ENCODE measurements at regions not wholly inside any gene's neighbourhood (a gene's known extent, or its start where the extent isn't known, plus 50 kb on each side); places are given as distances from the start of the nearest gene placed in this dataset.
A peak's percentile ranks its signal among the peaks of the same experiment; 100 is the strongest.

- DNase-seq (ENCODE audit: extremely low spot score) = no peak
- no peak for TF ChIP-seq BHLHE40 (IDR thresholded peaks at IDR 0.05; ENCODE audit: borderline replicate concordance)
- TF ChIP-seq FOXM1 (IDR thresholded peaks at IDR 0.05; ENCODE audit: borderline replicate concordance) = no peak
- TF ChIP-seq SP1 (IDR thresholded peaks at IDR 0.05) = no peak
- TF ChIP-seq FOXA1 (IDR thresholded peaks at IDR 0.05) = no peak
- no peak for TF ChIP-seq PKNOX1 (IDR thresholded peaks at IDR 0.05)
- no peak for TF ChIP-seq HDGF (IDR thresholded peaks at IDR 0.05; ENCODE audit: borderline replicate concordance)
- no peak for TF ChIP-seq ELF4 (IDR thresholded peaks at IDR 0.05)
- no peak for TF ChIP-seq SUZ12 (IDR thresholded peaks at IDR 0.05)
- no peak for TF ChIP-seq TARDBP (IDR thresholded peaks at IDR 0.05)
- TF ChIP-seq ARNT (IDR thresholded peaks at IDR 0.05) = no peak
- TF ChIP-seq FOXK2 (IDR thresholded peaks at IDR 0.05) = no peak
- TF ChIP-seq LEF1 (IDR thresholded peaks at IDR 0.05; ENCODE audit: borderline replicate concordance) = no peak
- ChIA-PET POLR2A (interaction anchor here (1.0 to 1.1 kb wide), 2 partner anchors 10 to 30 kb away, joined by 3 to 5 read pairs; no protein-coding TSS in a partner anchor), CTCF (interaction anchor here (0.6 to 1.2 kb wide), 3 partner anchors 28 to 407 kb away, joined by 3 to 4 read pairs (median 3); no protein-coding TSS in a partner anchor)
Measured at GRCh38 chr13:26954976-26955375, 194.4 kb upstream of the GPR12 start.

- ChIA-PET CTCF (no interaction called here), POLR2A (interaction anchor here (1.1 kb wide), 1 partner anchor 15 kb away, joined by 3 read pairs; no protein-coding TSS in a partner anchor)
- TF ChIP-seq PKNOX1 (IDR thresholded peaks at IDR 0.05) (peak; percentile 79), NFRKB (IDR thresholded peaks at IDR 0.05) (no peak), ARNT (IDR thresholded peaks at IDR 0.05) (peak; percentile 82)
Measured at GRCh38 chr13:26953291-26953690, 192.7 kb upstream of the GPR12 start.

GRCh38 chr13:26952551-26953143 lies 192.1 kb upstream of the GPR12 start:
- no peak for TF ChIP-seq FOXM1 (IDR thresholded peaks at IDR 0.05; ENCODE audit: borderline replicate concordance)
- no peak for TF ChIP-seq TARDBP (IDR thresholded peaks at IDR 0.05)
- TF ChIP-seq ARNT (IDR thresholded peaks at IDR 0.05) = no peak
- TF ChIP-seq BHLHE40 (IDR thresholded peaks at IDR 0.05; ENCODE audit: borderline replicate concordance) = no peak
- TF ChIP-seq ELF4 (IDR thresholded peaks at IDR 0.05) = no peak
- no peak for TF ChIP-seq SP1 (IDR thresholded peaks at IDR 0.05)
- TF ChIP-seq NFRKB (IDR thresholded peaks at IDR 0.05) = no peak
- CTCF ChIA-PET = interaction anchor here (7.6 kb wide), 1 partner anchor 408 kb away, joined by 88 read pairs; no protein-coding TSS in a partner anchor
- DNase-seq (ENCODE audit: extremely low spot score) = no peak
- POLR2A ChIA-PET = interaction anchor here (1.1 kb wide), 1 partner anchor 16 kb away, joined by 3 read pairs; no protein-coding TSS in a partner anchor

More at GRCh38 chr13:26953291-26953690, 192.7 kb upstream of the GPR12 start:
- DNase-seq (ENCODE audit: extremely low spot score) = no peak

GRCh38 chr13:26951581-26952177 lies 191.1 kb upstream of the GPR12 start:
- POLR2A ChIA-PET = interaction anchor here (1.6 kb wide), 1 partner anchor 31 kb away, joined by 8 read pairs; no protein-coding TSS in a partner anchor
- CTCF ChIA-PET = interaction anchor here (1.0 to 7.6 kb wide), 2 partner anchors 33 to 409 kb away, joined by 3 to 88 read pairs; no protein-coding TSS in a partner anchor
- no peak for DNase-seq (ENCODE audit: extremely low spot score)
- TF ChIP-seq ELF4 (IDR thresholded peaks at IDR 0.05) = no peak
- TF ChIP-seq BHLHE40 (IDR thresholded peaks at IDR 0.05; ENCODE audit: borderline replicate concordance) = no peak
- no peak for TF ChIP-seq SP1 (IDR thresholded peaks at IDR 0.05)
- TF ChIP-seq LEF1 (IDR thresholded peaks at IDR 0.05; ENCODE audit: borderline replicate concordance) = no peak
- no peak for TF ChIP-seq SUZ12 (IDR thresholded peaks at IDR 0.05)
- TF ChIP-seq L3MBTL2 (conservative IDR thresholded peaks at IDR 0.05) = no peak
- TF ChIP-seq ZNF384 (IDR thresholded peaks at IDR 0.05) = no peak
- no peak for TF ChIP-seq HDGF (IDR thresholded peaks at IDR 0.05; ENCODE audit: borderline replicate concordance)

GRCh38 chr13:26950968-26951367 lies 190.4 kb upstream of the GPR12 start:
- POLR2A ChIA-PET = interaction anchor here (1.6 kb wide), 1 partner anchor 32 kb away, joined by 8 read pairs; no protein-coding TSS in a partner anchor
- DNase-seq (ENCODE audit: extremely low spot score) = no peak
- TF ChIP-seq SUZ12 (IDR thresholded peaks at IDR 0.05) = no peak
- TF ChIP-seq PKNOX1 (IDR thresholded peaks at IDR 0.05) = no peak
- no peak for TF ChIP-seq LEF1 (IDR thresholded peaks at IDR 0.05; ENCODE audit: borderline replicate concordance)
- TF ChIP-seq NFRKB (IDR thresholded peaks at IDR 0.05) = no peak
- TF ChIP-seq ZNF384 (IDR thresholded peaks at IDR 0.05) = no peak
- TF ChIP-seq TARDBP (IDR thresholded peaks at IDR 0.05) = no peak
- no peak for TF ChIP-seq ELF4 (IDR thresholded peaks at IDR 0.05)
- TF ChIP-seq HDGF (IDR thresholded peaks at IDR 0.05; ENCODE audit: borderline replicate concordance) = no peak
- TF ChIP-seq FOXA1 (IDR thresholded peaks at IDR 0.05) = no peak
- no peak for TF ChIP-seq CTBP1 (IDR thresholded peaks at IDR 0.05; ENCODE audit: borderline replicate concordance)
- TF ChIP-seq SP1 (IDR thresholded peaks at IDR 0.05) = no peak
- no peak for TF ChIP-seq FOXK2 (IDR thresholded peaks at IDR 0.05)
- no peak for TF ChIP-seq BHLHE40 (IDR thresholded peaks at IDR 0.05; ENCODE audit: borderline replicate concordance)
- TF ChIP-seq FOXM1 (IDR thresholded peaks at IDR 0.05; ENCODE audit: borderline replicate concordance) = no peak
- TF ChIP-seq ARNT (IDR thresholded peaks at IDR 0.05) = no peak
- TF ChIP-seq L3MBTL2 (conservative IDR thresholded peaks at IDR 0.05) = no peak
- CTCF ChIA-PET = interaction anchor here (0.6 to 7.6 kb wide), 3 partner anchors 34 to 879 kb away, joined by 3 to 88 read pairs (median 4); no protein-coding TSS in a partner anchor

- TF ChIP-seq ELF4 (IDR thresholded peaks at IDR 0.05) (no peak), SUZ12 (IDR thresholded peaks at IDR 0.05) (no peak), SP1 (IDR thresholded peaks at IDR 0.05) (no peak), HDGF (IDR thresholded peaks at IDR 0.05; ENCODE audit: borderline replicate concordance) (no peak), PKNOX1 (IDR thresholded peaks at IDR 0.05) (no peak), ZNF384 (IDR thresholded peaks at IDR 0.05) (no peak), LEF1 (IDR thresholded peaks at IDR 0.05; ENCODE audit: borderline replicate concordance) (no peak), CTBP1 (IDR thresholded peaks at IDR 0.05; ENCODE audit: borderline replicate concordance) (no peak), L3MBTL2 (conservative IDR thresholded peaks at IDR 0.05) (no peak), FOXK2 (IDR thresholded peaks at IDR 0.05) (no peak), FOXM1 (IDR thresholded peaks at IDR 0.05; ENCODE audit: borderline replicate concordance) (no peak), BHLHE40 (IDR thresholded peaks at IDR 0.05; ENCODE audit: borderline replicate concordance) (no peak), TARDBP (IDR thresholded peaks at IDR 0.05) (no peak), NFRKB (IDR thresholded peaks at IDR 0.05) (no peak), FOXA1 (IDR thresholded peaks at IDR 0.05) (no peak), ARNT (IDR thresholded peaks at IDR 0.05) (no peak)
- CTCF ChIA-PET = interaction anchor here (0.6 to 7.6 kb wide), 6 partner anchors 16 to 880 kb away, joined by 3 to 88 read pairs (median 4); no protein-coding TSS in a partner anchor
- POLR2A ChIA-PET = interaction anchor here (1.0 to 1.6 kb wide), 3 partner anchors 32 to 412 kb away, joined by 3 to 8 read pairs (median 4); no protein-coding TSS in a partner anchor
- DNase-seq (ENCODE audit: extremely low spot score) = no peak
Measured at GRCh38 chr13:26950546-26950945, 190.0 kb upstream of the GPR12 start.
